MM.1S (cell line): ENCODE measurements at regions not wholly inside any gene's neighbourhood (a gene's known extent, or its start where the extent isn't known, plus 50 kb on each side); places are given as distances from the start of the nearest gene placed in this dataset.

Experiments used
- DNase-seq: peaks from one replicate; pipeline ENCODE4 v3.0.0-alpha.2; 2015
- H2AFZ ChIP-seq: fragments of 300-600 bp; sonication (generic); 2 replicates; pipeline ENCODE4 v1.6.0; 2016; ENCODE audit warnings: antibody characterized with exemption, low read length
- H3F3A ChIP-seq: fragments of 300-600 bp; sonication (generic); 2 replicates; pipeline ENCODE4 v1.6.1; 2016; ENCODE audit warnings: mild to moderate bottlenecking, antibody characterized with exemption, low read length, moderate library complexity, mixed read lengths; ENCODE audit not compliant: insufficient read depth
- H3K27ac ChIP-seq: fragments of 300-600 bp; sonication (generic); 2 replicates; pipeline ENCODE4 v1.5.1; 2016; ENCODE audit warnings: mild to moderate bottlenecking, low read length
- H3K27me3 ChIP-seq: fragments of 300-600 bp; sonication (generic); replicated peaks from 2 replicates; pipeline ENCODE4 v1.6.0; 2016; ENCODE audit warnings: low read length; ENCODE audit not compliant: insufficient read depth
- H3K36me3 ChIP-seq: fragments of 300-600 bp; sonication (generic); replicated peaks from 2 replicates; pipeline ENCODE4 v1.6.1; 2016; ENCODE audit warnings: mild to moderate bottlenecking, low read length, mixed read lengths; ENCODE audit not compliant: insufficient read depth
- H3K4me1 ChIP-seq: fragments of 300-600 bp; sonication (generic); 2 replicates; pipeline ENCODE4 v1.6.1; 2016; ENCODE audit warnings: low read length, mixed read lengths
- H3K4me2 ChIP-seq: fragments of 300-600 bp; sonication (generic); 2 replicates; pipeline ENCODE4 v1.6.0; 2016; ENCODE audit warnings: low read depth, low read length
- H3K4me3 ChIP-seq: fragments of 300-600 bp; sonication (generic); 2 replicates; pipeline ENCODE4 v1.5.1; 2016; ENCODE audit warnings: low read length, mixed read lengths
- H3K79me2 ChIP-seq: fragments of 300-600 bp; sonication (generic); 2 replicates; pipeline ENCODE4 v1.6.1; 2016; ENCODE audit warnings: mixed run types, low read length, mixed read lengths
- H3K9ac ChIP-seq: fragments of 300-600 bp; sonication (generic); 2 replicates; pipeline ENCODE4 v1.6.1; 2016; ENCODE audit warnings: low read length, mixed read lengths
- H3K9me2 ChIP-seq: fragments of 300-600 bp; sonication (generic); replicated peaks from 2 replicates; pipeline ENCODE4 v1.6.1; 2016; ENCODE audit warnings: mild to moderate bottlenecking, low read length, mixed read lengths; ENCODE audit not compliant: insufficient read depth
- H3K9me3 ChIP-seq: fragments of 300-600 bp; sonication (generic); replicated peaks from 2 replicates; pipeline ENCODE4 v1.6.1; 2016; ENCODE audit warnings: mild to moderate bottlenecking, low read length, mixed read lengths; ENCODE audit not compliant: insufficient read depth
- H4K20me1 ChIP-seq: fragments of 300-600 bp; sonication (generic); 2 replicates; pipeline ENCODE4 v1.6.1; 2016; ENCODE audit warnings: mild to moderate bottlenecking, low read length, moderate library complexity, mixed read lengths; ENCODE audit not compliant: insufficient read depth
- EZH2 ChIP-seq: fragments of 300-600 bp; sonication (generic); optimal IDR thresholded peaks from 2 replicates; pipeline ENCODE3; 2017; ENCODE audit warnings: low read depth, mild to moderate bottlenecking, antibody characterized with exemption, low read length, mixed read lengths
- EZH2phosphoT487 ChIP-seq: fragments of 300-600 bp; sonication (generic); IDR thresholded peaks from 2 replicates; pipeline ENCODE4 v1.6.1; 2018; ENCODE audit warnings: antibody characterized with exemption, low read length
- TF ChIP-seq, protein P1 (sequence below): fragments of 300-600 bp; sonication (generic); IDR thresholded peaks from 2 replicates; pipeline ENCODE4 v1.5.1; 2016; ENCODE audit warnings: antibody characterized with exemption, low read length, mixed read lengths

DNA sequence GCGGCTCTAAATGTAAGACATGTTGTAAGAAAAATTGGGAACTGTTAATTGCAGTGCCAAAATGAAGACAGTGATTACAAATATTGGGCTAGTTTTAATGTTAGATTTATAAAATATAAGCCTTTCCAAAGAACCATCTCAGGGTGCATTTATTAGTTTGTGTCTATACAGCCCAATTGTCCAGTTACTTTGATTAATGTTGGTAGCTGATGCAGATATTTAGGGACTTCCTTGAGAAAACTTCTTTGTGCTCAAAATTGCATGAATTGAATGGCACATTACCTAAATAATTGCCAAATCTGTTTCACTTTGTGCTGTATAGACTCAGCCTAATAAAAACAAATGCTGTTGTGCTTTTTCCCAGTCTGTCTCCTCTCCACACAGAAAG is 83.7 kb downstream of the DAD1 start:
- Histone ChIP-seq H3F3A (no peaks in the 10 kb centered on the region), H3K4me1 (no peaks in the 10 kb centered on the region), H3K4me2 (no peak overlapping the region), H3K79me2 (no peaks in the 10 kb centered on the region), H3K27ac (no peak overlapping the region), H3K9ac (no peak overlapping the region), H2AFZ (no peak overlapping the region), H3K9me3 (no peaks in the 10 kb centered on the region), H3K9me2 (no peaks in the 10 kb centered on the region), H3K27me3 (no peaks in the 10 kb centered on the region), H3K36me3 (no peaks in the 10 kb centered on the region), H3K4me3 (no peak overlapping the region), H4K20me1 (no peaks in the 10 kb centered on the region)
- no peak for DNase-seq
- TF ChIP-seq EZH2phosphoT487 = no peak
- TF ChIP-seq, protein P1, sequence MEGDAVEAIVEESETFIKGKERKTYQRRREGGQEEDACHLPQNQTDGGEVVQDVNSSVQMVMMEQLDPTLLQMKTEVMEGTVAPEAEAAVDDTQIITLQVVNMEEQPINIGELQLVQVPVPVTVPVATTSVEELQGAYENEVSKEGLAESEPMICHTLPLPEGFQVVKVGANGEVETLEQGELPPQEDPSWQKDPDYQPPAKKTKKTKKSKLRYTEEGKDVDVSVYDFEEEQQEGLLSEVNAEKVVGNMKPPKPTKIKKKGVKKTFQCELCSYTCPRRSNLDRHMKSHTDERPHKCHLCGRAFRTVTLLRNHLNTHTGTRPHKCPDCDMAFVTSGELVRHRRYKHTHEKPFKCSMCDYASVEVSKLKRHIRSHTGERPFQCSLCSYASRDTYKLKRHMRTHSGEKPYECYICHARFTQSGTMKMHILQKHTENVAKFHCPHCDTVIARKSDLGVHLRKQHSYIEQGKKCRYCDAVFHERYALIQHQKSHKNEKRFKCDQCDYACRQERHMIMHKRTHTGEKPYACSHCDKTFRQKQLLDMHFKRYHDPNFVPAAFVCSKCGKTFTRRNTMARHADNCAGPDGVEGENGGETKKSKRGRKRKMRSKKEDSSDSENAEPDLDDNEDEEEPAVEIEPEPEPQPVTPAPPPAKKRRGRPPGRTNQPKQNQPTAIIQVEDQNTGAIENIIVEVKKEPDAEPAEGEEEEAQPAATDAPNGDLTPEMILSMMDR = no peak
- TF ChIP-seq EZH2 = no peak

DNA sequence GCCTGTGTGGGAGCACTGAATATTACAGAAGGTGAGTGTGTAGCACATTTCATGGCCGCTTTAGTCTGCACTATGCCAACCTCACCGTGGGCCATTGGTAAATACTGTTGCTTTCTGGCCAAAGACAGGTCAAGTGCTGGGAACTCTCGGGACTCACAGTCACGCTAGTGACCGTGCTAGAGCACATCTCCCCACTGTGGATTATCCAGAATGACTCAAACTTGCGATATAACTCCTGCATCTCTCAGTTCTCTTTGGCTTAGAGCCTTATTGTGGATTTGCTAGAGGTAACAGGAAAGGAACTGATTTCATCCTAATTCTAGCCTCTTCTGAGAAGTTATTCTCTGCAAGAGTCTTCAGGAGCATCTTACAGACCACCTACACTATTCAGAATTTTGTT is 86.5 kb downstream of the DAD1 start:
- Histone ChIP-seq H3K79me2 (no peaks in the 10 kb centered on the region), H2AFZ (no peak overlapping the region), H3F3A (no peaks in the 10 kb centered on the region), H3K36me3 (no peaks in the 10 kb centered on the region), H3K9ac (no peak overlapping the region), H3K4me1 (no peaks in the 10 kb centered on the region), H3K9me2 (no peaks in the 10 kb centered on the region), H3K9me3 (no peaks in the 10 kb centered on the region), H3K4me3 (no peak overlapping the region), H3K27me3 (no peaks in the 10 kb centered on the region), H3K27ac (no peak overlapping the region), H4K20me1 (no peaks in the 10 kb centered on the region), H3K4me2 (no peak overlapping the region)
- no peak for DNase-seq
- no peak for TF ChIP-seq EZH2
- no peak for TF ChIP-seq EZH2phosphoT487
- TF ChIP-seq, protein P1 = no peak

DNA sequence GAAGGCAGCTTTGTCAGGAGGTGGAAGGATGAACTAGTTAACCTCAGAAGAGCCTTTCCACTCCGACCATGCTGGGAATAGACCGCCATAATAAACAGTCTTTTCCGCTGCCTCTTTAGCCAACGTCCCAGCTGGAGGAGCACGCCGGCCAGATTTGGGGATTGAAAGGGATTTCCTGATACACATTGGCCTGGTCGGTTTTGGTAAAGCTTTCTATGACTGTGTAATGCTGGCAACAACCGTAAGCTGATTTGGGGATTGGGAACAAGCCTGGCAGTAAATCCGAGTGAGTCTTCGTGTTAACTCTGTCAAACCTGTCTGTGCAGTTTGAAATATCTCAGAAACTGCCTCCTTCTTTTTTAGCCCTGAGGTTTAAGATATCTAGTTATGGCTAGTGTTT is 87.0 kb downstream of the DAD1 start:
- Histone ChIP-seq H3K27ac (no peak overlapping the region), H3K36me3 (no peaks in the 10 kb centered on the region), H3K4me1 (no peaks in the 10 kb centered on the region), H3K4me2 (no peak overlapping the region), H3K79me2 (no peaks in the 10 kb centered on the region), H3K9me3 (no peaks in the 10 kb centered on the region), H2AFZ (no peak overlapping the region), H3K9ac (no peak overlapping the region), H4K20me1 (no peaks in the 10 kb centered on the region), H3F3A (no peaks in the 10 kb centered on the region), H3K27me3 (no peaks in the 10 kb centered on the region), H3K4me3 (no peak overlapping the region), H3K9me2 (no peaks in the 10 kb centered on the region)
- no peak for DNase-seq
- TF ChIP-seq EZH2 (no peak), EZH2phosphoT487 (no peak)
- TF ChIP-seq, protein P1 = no peak
